ENCODE measurements at regions not wholly inside any gene's neighbourhood (a gene's known extent, or its start where the extent isn't known, plus 50 kb on each side); places are given as distances from the start of the nearest gene placed in this dataset.

DNA sequence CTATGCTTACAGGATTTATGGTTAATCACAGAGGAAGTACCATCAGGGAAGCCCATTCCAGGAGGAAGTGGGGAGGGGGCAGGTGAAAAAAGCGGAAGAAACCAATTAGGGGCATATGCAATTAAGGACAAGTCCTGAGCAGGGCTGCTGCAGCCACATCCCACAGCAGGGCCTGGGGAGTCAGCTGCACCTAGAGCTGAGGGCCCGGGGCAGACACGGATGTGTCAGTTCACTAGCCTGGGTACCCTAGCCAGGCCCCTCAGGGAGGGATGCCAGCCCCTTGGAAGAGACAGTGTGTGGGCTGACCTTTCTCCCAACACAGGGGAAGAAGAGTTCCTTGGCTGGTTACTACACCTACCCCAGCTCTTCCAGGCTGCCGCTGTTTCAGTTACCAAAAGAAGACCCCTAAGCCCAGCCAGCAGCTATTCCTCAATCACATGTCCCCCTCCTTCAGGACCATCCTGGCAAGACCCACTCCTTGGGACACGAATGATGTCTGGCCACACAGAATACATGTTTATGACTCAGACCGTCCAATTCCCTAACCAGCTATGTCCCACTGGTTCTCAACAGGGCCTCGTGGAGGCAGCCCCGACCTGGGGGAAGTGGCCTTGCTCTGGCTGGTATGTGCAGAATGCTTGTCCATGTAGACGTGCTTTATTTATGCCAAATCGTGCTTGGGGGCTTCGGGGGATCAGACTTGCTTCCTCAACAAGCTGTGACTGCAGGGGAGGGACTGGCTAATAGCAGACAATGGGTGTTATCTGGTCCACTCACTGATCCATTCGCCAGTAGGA, 133.7 kb upstream of the RTL1 start:
- TF ChIP-seq, protein P1, sequence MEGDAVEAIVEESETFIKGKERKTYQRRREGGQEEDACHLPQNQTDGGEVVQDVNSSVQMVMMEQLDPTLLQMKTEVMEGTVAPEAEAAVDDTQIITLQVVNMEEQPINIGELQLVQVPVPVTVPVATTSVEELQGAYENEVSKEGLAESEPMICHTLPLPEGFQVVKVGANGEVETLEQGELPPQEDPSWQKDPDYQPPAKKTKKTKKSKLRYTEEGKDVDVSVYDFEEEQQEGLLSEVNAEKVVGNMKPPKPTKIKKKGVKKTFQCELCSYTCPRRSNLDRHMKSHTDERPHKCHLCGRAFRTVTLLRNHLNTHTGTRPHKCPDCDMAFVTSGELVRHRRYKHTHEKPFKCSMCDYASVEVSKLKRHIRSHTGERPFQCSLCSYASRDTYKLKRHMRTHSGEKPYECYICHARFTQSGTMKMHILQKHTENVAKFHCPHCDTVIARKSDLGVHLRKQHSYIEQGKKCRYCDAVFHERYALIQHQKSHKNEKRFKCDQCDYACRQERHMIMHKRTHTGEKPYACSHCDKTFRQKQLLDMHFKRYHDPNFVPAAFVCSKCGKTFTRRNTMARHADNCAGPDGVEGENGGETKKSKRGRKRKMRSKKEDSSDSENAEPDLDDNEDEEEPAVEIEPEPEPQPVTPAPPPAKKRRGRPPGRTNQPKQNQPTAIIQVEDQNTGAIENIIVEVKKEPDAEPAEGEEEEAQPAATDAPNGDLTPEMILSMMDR (IDR thresholded peaks at IDR 0.05; ENCODE audit: poor library complexity, severe bottlenecking): no peak
- TF ChIP-seq, protein P2, sequence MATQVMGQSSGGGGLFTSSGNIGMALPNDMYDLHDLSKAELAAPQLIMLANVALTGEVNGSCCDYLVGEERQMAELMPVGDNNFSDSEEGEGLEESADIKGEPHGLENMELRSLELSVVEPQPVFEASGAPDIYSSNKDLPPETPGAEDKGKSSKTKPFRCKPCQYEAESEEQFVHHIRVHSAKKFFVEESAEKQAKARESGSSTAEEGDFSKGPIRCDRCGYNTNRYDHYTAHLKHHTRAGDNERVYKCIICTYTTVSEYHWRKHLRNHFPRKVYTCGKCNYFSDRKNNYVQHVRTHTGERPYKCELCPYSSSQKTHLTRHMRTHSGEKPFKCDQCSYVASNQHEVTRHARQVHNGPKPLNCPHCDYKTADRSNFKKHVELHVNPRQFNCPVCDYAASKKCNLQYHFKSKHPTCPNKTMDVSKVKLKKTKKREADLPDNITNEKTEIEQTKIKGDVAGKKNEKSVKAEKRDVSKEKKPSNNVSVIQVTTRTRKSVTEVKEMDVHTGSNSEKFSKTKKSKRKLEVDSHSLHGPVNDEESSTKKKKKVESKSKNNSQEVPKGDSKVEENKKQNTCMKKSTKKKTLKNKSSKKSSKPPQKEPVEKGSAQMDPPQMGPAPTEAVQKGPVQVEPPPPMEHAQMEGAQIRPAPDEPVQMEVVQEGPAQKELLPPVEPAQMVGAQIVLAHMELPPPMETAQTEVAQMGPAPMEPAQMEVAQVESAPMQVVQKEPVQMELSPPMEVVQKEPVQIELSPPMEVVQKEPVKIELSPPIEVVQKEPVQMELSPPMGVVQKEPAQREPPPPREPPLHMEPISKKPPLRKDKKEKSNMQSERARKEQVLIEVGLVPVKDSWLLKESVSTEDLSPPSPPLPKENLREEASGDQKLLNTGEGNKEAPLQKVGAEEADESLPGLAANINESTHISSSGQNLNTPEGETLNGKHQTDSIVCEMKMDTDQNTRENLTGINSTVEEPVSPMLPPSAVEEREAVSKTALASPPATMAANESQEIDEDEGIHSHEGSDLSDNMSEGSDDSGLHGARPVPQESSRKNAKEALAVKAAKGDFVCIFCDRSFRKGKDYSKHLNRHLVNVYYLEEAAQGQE (IDR thresholded peaks at IDR 0.05; ENCODE audit: borderline replicate concordance): no peak
- no peak for TF ChIP-seq EP300 (conservative IDR thresholded peaks at IDR 0.05; ENCODE audit: poor library complexity, severe bottlenecking)

All from neural cell (in vitro differentiated cells).